ENCODE measurements at regions not wholly inside any gene's neighbourhood (a gene's known extent, or its start where the extent isn't known, plus 50 kb on each side); places are given as distances from the start of the nearest gene placed in this dataset.

GRCh38 chr2:131417886-131418285, 53.9 kb upstream of the RAB6D start:
- TF ChIP-seq ZNF565 (CRISPR knock-in tag; conservative IDR thresholded peaks at IDR 0.05; ENCODE audit: low read depth) = no peak
- no peak for TF ChIP-seq TCF4 (CRISPR knock-in tag; IDR thresholded peaks at IDR 0.05; ENCODE audit: borderline replicate concordance)
- no peak for TF ChIP-seq BACH2 (CRISPR knock-in tag; IDR thresholded peaks at IDR 0.05; ENCODE audit: borderline replicate concordance)
- no peak for TF ChIP-seq TOX (CRISPR knock-in tag; IDR thresholded peaks at IDR 0.05; ENCODE audit: borderline replicate concordance)
- TF ChIP-seq, protein P1, sequence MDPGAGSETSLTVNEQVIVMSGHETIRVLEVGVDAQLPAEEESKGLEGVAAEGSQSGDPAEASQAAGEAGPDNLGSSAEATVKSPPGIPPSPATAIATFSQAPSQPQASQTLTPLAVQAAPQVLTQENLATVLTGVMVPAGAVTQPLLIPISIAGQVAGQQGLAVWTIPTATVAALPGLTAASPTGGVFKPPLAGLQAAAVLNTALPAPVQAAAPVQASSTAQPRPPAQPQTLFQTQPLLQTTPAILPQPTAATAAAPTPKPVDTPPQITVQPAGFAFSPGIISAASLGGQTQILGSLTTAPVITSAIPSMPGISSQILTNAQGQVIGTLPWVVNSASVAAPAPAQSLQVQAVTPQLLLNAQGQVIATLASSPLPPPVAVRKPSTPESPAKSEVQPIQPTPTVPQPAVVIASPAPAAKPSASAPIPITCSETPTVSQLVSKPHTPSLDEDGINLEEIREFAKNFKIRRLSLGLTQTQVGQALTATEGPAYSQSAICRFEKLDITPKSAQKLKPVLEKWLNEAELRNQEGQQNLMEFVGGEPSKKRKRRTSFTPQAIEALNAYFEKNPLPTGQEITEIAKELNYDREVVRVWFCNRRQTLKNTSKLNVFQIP (CRISPR knock-in tag; IDR thresholded peaks at IDR 0.05; ENCODE audit: borderline replicate concordance, low read depth) = no peak
- no peak for TF ChIP-seq TSHZ2 (CRISPR knock-in tag; IDR thresholded peaks at IDR 0.05)
- no peak for TF ChIP-seq RARB (CRISPR knock-in tag; IDR thresholded peaks at IDR 0.05)
- no peak for TF ChIP-seq ZFP30 (CRISPR knock-in tag; IDR thresholded peaks at IDR 0.05)
- no peak for TF ChIP-seq OSR1 (CRISPR knock-in tag; IDR thresholded peaks at IDR 0.05)
- TF ChIP-seq GLIS3 (CRISPR knock-in tag; IDR thresholded peaks at IDR 0.05) = no peak
- no peak for TF ChIP-seq ESRRG (CRISPR knock-in tag; IDR thresholded peaks at IDR 0.05)
- no peak for TF ChIP-seq CSRNP3 (CRISPR knock-in tag; IDR thresholded peaks at IDR 0.05)
- ATAC-seq = no peak

- TF ChIP-seq ZNF565 (CRISPR knock-in tag; conservative IDR thresholded peaks at IDR 0.05; ENCODE audit: low read depth) (no peak), ZFP3 (CRISPR knock-in tag; IDR thresholded peaks at IDR 0.05) (no peak), BACH2 (CRISPR knock-in tag; IDR thresholded peaks at IDR 0.05; ENCODE audit: borderline replicate concordance) (no peak), ZNF8 (CRISPR knock-in tag; IDR thresholded peaks at IDR 0.05) (no peak), ARNTL (CRISPR knock-in tag; IDR thresholded peaks at IDR 0.05; ENCODE audit: borderline replicate concordance, low read depth) (no peak), OSR1 (CRISPR knock-in tag; IDR thresholded peaks at IDR 0.05) (no peak), ESRRG (CRISPR knock-in tag; IDR thresholded peaks at IDR 0.05) (no peak), ZNF70 (CRISPR knock-in tag; IDR thresholded peaks at IDR 0.05) (no peak), GLIS3 (CRISPR knock-in tag; IDR thresholded peaks at IDR 0.05) (no peak), TOX (CRISPR knock-in tag; IDR thresholded peaks at IDR 0.05; ENCODE audit: borderline replicate concordance) (no peak), RARB (CRISPR knock-in tag; IDR thresholded peaks at IDR 0.05) (no peak)
- ATAC-seq = peak; percentile 34; the same call in 2 of the 3 replicates
Observed at GRCh38 chr2:131413785-131414184, 49.8 kb upstream of the RAB6D start.

All from SK-N-SH treated with all-trans-retinoic acid at 6 μM for 48 hours (cell line).